Activated CD8-positive, alpha-beta memory T cell treated with anti-CD3 and anti-CD28 coated beads, Interleukin-2, amount 50 U/mL, for 48 hours (primary cell): ENCODE measurements at regions not wholly inside any gene's neighbourhood (a gene's known extent, or its start where the extent isn't known, plus 50 kb on each side); places are given as distances from the start of the nearest gene placed in this dataset.
"Not testable (repeated sequence)": the region's sequence is repeated elsewhere in the genome, so short reads cannot be mapped to it uniquely, and the experiment has no call there.

Experiments
- DNase-seq: peaks from one replicate; pipeline ENCODE4 v3.0.0-alpha.2; 2020

DNA sequence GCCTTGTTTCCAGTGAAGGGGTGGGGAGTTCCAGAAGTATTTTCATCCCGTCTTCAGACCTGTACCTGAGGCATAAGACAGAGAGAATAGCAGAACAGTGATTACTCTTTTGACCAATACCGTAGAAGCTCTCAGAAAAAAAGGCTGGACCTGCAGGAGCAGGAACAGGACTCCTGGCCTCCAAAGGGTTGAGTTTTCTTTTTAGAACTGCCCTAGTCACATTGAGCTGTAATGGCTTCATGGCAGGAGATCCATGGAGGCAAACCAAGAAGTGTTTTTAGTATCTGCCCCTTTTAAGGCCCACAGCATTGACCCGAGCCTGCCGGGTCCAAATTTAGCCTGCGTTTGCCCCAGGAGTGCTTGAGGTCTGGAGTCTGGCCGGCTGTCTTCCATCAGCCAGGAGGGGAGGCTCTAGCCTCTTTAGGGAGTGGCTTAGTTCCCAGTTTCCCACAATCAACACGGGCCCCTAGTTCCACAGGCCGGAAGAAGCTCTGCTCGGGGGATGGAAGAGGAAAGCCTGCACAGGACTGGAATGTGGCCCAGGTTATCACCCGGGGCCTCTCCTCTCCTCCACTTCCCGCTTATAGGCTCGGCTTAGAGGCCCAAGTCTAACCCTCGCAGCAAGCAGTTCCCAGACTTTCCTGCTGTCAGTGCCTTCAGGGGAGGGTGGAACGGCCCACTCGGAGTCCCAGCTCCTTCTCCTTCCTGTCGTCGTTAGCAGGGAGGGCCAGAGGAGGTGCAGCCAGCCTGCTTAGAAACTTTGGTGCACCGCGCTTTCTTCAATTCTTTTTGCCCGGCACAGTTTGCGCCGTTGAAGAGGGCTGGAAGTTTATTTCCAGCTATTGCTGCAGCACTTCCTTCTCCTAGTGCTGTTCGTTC, 80.7 kb downstream of the C9orf152 start:
- no peak for DNase-seq

DNA sequence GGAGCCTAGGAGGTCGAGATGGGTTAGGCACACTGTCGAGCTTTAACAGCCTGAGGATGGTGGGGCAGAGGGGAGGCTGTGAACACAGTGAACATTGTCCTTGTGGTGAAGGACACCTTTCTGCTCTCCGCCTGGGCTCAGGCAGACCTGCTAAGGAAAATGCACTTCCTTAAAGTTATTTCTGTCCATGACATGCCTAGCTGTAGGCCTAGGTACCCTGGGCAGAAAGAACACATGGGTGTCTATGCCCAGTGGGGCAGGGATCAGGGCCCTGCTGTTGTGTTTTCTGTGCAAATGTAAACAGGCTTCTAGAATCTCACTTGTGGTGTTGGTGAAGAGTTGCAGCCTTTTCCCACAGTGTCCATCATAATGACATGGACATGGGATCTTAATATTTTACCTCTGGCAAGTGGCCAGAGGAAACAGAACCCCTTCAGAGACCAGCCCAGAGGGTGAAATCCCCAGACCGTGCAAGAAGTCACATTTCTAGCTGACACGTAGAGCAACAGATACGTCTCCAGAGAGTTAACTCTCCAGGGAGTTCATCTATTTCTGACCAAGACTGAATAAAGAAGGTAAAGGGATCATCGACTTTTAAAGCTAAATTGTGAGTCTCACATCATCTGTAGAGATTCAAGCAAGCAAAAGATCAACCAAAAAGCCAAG, 79.2 kb downstream of the C9orf152 start:
- DNase-seq, result no peak

DNA sequence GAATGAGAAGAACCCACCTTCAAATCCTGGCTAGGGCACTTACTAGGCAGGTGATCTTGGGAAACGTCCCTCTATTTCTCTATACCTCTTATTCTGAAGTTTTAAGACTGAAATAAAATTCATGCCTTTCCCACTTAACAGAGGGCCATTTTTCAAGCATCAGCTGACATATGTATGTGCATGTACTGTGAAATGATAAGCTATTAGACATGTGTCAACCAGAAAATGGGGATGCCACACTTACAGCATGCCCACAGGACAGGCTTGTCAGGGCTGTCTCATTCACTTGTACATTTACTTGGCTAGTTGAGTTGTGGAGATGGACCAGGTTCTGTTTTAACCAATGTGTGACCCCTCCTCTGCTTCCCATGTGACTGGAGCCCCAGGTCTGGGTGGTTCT, 78.5 kb downstream of the C9orf152 start:
- DNase-seq, result no peak

DNA sequence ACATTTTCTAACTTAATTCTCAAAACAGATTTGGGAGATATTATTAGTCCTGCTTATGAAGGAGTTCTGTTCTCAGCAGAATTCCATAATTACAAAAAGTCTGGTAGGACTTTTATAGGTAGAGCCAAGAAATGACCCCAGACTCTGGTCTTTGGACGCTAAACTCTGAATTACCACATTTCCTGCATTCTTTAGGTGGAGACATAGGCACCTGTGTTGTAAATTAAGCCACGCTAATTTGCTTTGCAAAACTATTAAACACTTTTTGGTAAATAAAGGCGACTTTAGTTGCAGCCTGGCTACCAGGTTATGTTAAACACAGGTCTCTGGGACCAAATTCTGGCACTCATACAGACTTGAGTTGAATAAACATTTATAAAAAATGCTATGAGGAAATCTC, 77.7 kb downstream of the C9orf152 start:
- no peak for DNase-seq

DNA sequence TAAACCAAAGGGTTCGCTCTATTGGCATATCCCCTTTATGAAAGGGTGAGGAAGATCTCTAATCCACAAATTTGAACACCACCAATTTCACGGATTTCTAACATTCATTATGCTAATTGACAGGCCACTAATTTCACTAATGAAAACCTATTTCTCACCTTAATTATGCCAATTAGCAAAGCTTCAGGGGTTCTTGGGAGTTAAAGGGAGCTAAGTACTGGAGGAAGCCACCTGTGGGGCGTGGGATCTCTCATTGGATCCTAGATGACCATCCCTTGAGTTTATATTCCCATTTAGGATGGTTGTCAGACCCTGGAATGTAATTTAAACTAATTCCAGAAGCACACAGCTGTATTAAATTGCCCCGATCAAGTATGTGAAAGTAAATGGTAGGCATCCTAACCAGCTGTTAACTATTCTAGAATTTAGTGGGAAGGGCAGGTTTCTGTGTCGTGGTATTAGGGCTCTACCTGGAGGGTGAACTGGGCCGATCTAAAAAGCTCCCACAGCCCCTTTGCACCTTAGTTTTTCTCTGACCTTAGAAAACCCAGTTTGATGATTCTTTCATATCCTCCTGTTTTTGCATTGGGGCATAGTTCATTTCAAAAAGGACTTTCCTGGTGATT, 77.1 kb downstream of the C9orf152 start:
- no peak for DNase-seq

DNA sequence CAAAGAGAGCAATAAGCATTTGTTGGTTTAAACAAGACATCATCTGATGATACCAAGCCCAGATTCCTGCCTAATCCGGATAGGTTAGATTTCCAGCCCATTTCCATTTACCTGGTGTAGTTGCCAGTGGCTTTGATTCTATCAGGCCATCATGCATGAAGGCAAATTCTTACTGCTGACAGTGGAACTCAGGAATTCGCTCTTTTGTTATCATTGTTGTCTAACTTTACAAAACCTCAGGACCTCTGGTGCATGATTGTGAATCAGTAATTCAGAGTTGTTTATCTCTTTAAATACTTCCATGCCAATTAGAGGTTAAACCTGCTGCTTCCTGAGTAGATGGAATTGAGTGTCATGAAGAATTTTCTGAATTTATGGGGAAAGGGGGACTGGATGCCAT, 76.5 kb downstream of the C9orf152 start:
- DNase-seq, result no peak

DNA sequence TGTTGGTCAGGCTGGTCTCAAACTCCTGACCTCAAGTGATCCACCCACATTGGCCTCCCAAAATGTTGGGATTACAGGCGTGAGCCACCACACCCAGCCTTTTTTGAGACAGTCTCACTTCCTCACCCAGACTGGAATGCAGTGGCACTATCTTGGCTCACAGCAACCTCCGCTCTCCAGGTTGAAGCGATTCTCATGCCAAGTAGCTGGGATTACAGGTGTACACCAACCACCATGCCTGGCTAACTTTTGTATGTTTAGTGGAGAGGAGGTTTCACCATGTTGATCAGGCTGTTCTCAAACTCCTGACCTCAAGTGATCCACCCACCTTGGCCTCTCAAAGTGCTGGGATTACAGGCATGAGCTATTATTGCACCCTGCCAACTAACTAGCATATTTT, 75.4 kb downstream of the C9orf152 start:
- DNase-seq, result not testable (repeated sequence)

DNA sequence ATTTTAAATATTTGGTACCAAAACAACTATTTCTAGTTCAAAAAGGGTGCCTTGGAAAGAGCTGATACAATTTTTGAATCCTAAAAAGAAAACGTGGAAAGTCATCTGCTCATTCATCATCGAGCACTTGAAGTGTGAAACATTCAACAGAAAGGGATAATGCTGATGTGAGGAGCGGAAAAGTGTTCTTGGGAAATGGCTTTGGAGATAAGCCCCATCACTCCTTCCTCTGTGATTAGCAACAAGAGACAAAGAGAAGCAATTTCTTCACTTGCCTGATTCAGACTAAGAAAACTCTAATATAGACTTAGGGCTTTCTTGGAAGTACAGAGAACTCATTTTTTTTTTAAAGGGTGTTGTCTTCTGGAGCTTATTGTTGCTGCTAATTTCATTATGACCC, 74.9 kb downstream of the C9orf152 start:
- no peak for DNase-seq

DNA sequence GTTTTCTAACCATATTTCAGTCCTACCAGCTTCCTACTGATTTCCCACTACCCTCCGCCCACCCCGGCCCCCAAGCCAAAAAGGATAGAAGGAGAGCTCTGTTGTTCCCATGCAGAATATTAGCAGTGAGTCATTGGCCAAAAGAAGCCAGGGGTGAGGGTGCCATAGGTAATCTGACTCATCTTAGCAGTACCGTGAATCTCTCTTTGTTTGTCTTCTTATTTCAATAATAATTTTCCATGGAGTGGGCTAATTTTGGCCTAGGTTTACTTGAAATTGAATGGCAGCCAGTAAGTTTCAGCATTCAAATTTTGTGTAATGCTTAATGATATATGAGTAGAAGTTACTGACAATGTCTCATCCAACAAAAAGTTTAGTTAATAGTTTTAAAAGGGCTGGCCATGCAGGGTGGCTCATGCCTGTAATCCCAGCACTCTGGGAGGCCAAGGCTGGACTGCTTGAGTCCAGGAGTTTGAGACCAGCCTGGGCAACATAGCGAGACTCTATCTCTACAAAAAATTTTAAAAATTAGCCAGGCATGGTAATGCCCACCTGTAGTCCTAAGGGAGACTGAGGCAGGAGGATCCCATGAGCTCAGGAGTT, 74.2 kb downstream of the C9orf152 start:
- no peak for DNase-seq

DNA sequence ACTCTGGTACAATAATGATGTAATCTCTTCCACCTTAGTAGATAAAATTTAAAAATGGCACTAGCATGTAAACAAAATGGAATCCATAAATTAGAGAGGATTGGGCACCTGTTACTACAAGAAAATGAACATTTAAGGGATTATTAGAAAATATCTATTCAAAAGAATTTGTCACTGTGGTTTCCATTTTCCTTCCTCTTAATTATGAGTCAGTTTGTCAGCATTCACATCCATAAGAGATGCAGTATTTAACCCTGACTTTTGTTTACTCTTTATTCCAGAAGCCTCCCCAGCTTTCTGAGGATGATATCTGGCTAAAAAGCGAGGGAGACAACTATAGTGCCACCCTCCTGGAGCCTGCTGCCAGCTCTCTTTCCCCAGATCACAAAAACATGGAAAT, 72.1 kb downstream of the C9orf152 start:
- DNase-seq, result no peak

DNA sequence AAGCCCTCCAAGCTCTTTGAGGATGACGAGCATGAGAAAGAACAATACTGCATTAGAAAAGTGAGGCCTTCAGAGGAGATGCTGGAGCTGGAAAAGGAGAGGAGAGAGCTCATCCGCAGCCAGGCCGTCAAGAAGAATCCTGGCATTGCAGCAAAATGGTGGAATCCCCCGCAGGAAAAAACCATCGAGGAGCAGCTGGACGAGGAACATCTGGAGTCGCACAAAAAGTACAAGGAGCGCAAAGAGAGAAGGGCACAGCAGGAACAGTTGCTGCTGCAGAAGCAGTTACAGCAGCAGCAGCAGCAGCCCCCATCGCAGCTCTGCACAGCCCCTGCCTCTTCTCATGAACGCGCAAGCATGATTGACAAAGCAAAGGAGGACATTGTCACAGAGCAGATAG, 71.2 kb downstream of the C9orf152 start:
- no peak for DNase-seq

DNA sequence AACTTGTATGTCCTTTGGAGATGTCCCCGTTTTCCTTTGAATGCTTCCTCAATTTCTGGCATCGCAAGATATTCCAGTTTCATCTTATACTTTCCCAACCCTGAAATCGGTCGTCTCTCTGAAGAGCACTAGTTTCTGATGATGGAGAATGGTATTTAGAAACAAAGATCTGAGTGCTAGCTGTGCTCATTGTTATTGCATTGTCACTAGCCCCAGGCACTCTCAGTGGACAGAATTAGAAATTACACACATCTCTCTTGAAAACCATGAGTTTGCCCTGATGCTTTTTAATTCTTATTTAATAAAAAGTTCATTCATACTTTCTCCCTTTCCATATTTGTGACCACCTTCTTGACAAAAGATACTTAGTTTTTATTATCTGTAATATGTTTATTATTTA, 67.7 kb downstream of the C9orf152 start:
- no peak for DNase-seq

DNA sequence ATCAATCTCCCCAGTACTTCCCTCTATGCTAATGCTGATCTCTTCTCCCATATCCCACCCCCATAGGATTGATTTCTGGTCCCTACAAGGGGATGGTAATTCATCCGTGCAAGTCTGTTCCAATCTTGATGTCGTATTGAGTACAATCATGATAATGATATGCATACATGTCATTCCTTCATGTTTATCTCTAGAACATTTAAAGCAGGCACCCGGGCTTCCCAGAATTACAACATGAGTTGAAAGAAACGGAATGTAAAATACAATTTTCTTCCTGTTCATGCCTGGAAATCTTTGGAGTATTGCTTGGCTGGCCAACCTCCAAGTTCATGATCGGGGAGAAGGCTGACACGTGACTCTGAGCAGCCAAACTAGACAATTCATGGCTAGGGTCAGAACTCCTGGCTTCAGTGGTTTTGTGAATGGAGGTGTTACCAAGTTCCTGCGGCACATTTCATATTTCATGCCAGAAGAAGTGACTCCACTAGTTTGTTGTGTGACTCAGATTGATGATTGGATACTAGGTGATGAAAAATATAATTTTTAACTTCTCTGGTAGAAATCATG, 66.6 kb downstream of the C9orf152 start:
- no peak for DNase-seq

DNA sequence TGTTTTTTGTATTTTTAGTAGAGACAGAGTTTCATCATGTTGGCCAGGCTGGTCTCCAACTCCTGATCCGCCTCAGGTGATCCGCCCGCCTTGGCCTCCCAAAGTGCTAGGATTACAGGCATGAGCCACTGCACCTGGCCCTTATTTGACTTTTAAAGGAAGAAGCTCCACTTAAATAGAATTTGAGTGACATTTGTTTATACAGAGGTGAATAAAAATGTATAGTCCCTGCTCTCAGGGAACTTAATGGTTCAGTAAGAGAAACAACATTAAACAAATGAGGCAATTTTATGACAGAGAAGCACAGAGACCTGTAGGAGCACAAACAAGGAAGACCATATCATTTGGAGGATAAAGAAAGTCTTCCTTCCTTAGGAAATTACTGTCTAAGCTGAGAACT, 65.7 kb downstream of the C9orf152 start:
- no peak for DNase-seq

DNA sequence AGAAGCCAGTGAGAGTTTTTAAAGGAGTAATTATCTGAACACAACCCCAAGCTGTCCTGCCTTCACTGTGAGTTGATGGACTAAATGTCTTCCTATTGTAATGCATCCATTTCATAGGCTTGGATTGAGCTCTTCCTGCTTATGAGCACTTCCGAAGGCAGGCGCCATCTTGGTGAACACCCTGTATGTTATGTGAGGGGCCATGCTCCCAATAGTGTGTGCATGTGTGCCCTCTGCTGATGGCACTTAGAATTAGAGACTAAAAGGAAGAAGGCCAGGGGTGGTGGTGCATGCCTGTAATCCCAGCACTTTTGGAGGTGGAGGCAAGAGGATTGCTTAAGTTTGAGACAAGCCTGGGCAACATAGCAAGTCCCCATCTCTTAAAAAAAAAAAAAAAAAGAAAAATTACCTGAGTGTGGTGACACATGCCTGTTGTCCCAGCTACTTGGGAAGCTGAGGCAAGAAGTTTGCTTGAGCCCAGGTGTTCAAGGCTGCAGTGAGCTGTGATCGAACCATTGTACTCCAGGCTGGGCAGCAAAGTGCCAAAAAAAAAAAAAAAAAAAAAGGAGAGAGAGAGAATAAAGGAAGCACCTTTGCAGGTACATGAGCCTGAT, 65.0 kb downstream of the C9orf152 start:
- no peak for DNase-seq

DNA sequence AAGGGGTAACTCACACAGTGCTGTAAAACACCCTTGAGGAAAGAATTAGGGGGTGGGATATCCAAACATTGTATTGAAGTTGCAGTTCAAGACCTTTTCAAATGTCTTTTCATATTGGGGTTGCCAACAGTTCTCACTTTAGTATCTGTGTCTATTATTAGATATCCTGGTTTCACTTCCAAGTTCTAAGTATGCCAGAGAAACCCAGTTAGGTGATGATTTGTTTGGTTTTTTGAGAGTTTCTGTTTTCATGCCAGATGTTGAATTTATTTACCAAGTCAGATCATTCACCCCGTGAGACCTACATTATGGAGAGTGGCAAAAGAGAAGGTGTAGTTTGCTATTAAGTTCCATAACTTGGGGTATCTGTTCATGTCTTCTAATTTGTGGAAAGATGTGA, 64.5 kb downstream of the C9orf152 start:
- DNase-seq, result no peak

DNA sequence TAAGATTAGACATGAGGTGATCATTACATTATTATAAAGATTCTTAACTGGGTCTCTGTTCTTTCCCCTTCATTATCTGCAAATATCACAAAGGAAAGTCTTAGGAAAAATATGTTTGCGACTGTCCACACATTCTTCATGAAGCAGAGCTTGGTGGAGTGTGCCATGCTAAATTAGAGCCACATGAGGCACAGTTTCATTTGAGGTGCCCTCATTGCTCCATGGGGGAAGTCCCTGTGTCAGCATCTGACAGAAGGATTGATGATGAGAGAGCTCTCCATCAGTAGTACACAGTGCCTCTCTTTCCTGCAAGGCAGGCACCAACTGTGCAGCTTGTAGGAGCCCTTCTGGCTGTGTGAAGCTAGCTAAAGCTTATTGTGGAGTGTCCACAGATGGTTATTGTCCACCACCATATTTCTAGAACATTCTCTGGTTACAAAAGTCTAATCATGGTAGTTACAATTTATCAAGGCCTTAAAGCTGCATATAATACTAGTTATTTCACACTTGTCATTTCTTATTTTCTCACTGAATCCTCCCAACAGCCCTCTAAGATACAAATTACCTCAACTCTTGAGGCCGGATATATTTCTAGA, 63.9 kb downstream of the C9orf152 start:
- DNase-seq, result no peak

DNA sequence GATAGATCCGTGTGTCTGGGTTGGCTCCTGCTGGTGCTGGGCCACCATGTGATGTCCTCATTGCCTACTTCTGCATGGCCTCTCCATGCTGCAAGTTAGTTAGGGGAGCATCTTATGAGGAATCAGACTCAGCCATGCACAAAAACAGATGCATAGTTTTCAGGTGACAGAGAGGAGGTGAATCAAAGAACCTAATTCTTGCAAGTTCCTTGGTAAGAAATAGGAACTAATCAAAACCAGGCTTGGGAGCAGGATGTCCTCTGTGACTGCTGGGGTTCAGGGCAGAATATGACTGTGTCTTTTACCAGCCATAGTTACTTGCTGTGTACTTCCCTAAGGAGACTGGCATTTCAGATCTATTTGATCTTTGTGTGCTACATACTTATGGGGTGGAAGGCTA, 61.6 kb downstream of the C9orf152 start:
- DNase-seq, result no peak

DNA sequence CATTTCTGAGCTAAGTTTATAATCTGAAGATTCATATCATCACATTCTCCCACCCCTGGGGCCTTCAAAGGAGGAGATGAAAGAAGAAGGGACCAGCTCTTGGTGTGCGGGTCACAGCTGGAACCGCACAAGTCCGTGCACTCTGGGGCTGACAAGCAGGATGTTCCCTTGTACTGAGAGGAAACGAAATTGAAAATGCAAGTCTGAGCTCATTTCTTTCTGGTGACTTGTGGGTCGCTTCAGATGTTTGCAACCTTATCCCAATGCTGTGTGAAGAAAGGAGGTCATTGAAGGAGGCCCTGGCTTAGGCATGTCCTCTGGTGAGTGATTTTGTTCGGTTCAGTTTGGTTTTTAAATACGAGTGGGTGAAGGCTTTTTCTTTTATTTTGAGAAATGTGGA, 59.6 kb downstream of the C9orf152 start:
- peak; percentile 67 for DNase-seq

DNA sequence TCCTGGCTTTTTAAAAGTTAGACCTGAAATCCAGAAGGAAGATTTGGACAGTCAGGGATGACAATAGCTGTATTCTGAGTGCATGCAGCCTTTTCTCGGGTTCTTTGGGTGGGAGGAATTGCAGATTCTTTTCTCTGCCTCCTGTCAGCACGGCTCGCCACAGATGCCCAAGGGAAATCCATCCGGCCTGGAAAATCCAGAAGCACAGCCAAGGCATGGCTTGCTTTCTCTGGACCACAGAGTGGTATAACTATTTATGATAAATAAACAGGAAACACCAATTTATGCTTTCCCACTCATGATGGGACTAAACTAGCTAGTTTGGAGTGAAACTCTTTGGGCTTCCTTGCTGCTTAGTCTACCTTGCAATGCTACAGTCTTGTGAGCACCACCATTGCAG, 59.1 kb downstream of the C9orf152 start:
- no peak for DNase-seq
